Transverse colon (tissue), 4 donors: ENCODE measurements at regions not wholly inside any gene's neighbourhood (a gene's known extent, or its start where the extent isn't known, plus 50 kb on each side); places are given as distances from the start of the nearest gene placed in this dataset.

Experiments used
- DNase-seq: peaks from one replicate; pipeline ENCODE4 v3.0.0-alpha.2; 2019
- H3K27ac ChIP-seq, 4 donors: fragments of 200-600 bp; sonication (generic); 2 replicates each; pipeline ENCODE4 v1.5.1; 2016 to 2018; ENCODE audit warnings: inconsistent platforms in 4 of 4
- H3K27me3 ChIP-seq: fragments of 200-600 bp; sonication (generic); 2 replicates; pipeline ENCODE4 v1.5.1; 2017; ENCODE audit warnings: inconsistent platforms
- H3K36me3 ChIP-seq, 4 donors: fragments of 200-600 bp; sonication (generic); 2 replicates each; pipeline ENCODE4 v1.5.1; 2017 to 2019; ENCODE audit warnings: inconsistent platforms in 4 of 4
- H3K4me1 ChIP-seq, 4 donors: fragments of 200-600 bp; sonication (generic); 2 replicates each; pipeline ENCODE4 v1.5.1; 2017 to 2020; ENCODE audit warnings: inconsistent platforms in 4 of 4
- H3K4me3 ChIP-seq, 4 donors: fragments of 200-600 bp; sonication (generic); 1 replicate in 1 of 4; 2 replicates in 3 of 4; pipeline versions ENCODE4 v1.5.1 to v1.6.1; 2017 to 2019; ENCODE audit warnings: inconsistent platforms in 4 of 4
- H3K9me3 ChIP-seq, 2 donors: fragments of 200-600 bp; sonication (generic); 2 replicates each; pipeline ENCODE4 v1.5.1; 2017 to 2019; ENCODE audit warnings: inconsistent platforms in 2 of 2
- EP300 ChIP-seq: sonication (generic); formaldehyde crosslinking; IDR thresholded peaks from one replicate; pipeline ENCODE4 v1.6.1; 2017; ENCODE audit warnings: antibody characterized with exemption, low read depth
- POLR2A ChIP-seq: fragments of 450-650 bp; IDR thresholded peaks from one replicate; pipeline ENCODE4 v1.6.1; 2016; ENCODE audit warnings: antibody characterized with exemption, mild to moderate bottlenecking, moderate library complexity
- POLR2AphosphoS5 ChIP-seq, 3 donors: sonication (generic); formaldehyde crosslinking; IDR thresholded peaks; one replicate each; pipeline ENCODE4 v1.6.1; 2016; ENCODE audit warnings: antibody characterized with exemption in 3 of 3
- WGBS, 2 donors: methylation state at CpG; one replicate each; pipeline ENCODE4 v1.1.5; 2018; ENCODE audit warnings: low coverage in 1 of 2; 5-methylcytosine and 5-hydroxymethylcytosine counted together
- in situ Hi-C, 4 donors: fragments of 200-750 bp; cut with MboI; loops; one replicate each; pipeline versions ENCODE4 v1.15.0 to v1.15.1; 2017; ENCODE audit warnings: low sequenced_read_pairs in 3 of 4, low pct_ligation_motif_present in 1 of 4, low pct_unique_long_range_greater_than_20kb in 1 of 4
- intact Hi-C: fragments of 100-400 bp; cut with DNase I; formaldehyde crosslinking; loops from one replicate; pipeline ENCODE4 v1.15.1; 2023; ENCODE audit warnings: low total_unique reads
- TF ChIP-seq, protein P1 (sequence below), 5 experiments: fragments of 200-600 bp in 3 of 5; fragments of 450-650 bp in 2 of 5; sonication (generic) in 3 of 5; IDR thresholded peaks; 1 replicate in 2 of 5; 2 replicates in 3 of 5; pipeline ENCODE4 v1.5.1; 2016 to 2017; ENCODE audit warnings: antibody characterized with exemption in 5 of 5, inconsistent platforms in 3 of 5, mild to moderate bottlenecking in 2 of 5, moderate library complexity in 1 of 5

DNA sequence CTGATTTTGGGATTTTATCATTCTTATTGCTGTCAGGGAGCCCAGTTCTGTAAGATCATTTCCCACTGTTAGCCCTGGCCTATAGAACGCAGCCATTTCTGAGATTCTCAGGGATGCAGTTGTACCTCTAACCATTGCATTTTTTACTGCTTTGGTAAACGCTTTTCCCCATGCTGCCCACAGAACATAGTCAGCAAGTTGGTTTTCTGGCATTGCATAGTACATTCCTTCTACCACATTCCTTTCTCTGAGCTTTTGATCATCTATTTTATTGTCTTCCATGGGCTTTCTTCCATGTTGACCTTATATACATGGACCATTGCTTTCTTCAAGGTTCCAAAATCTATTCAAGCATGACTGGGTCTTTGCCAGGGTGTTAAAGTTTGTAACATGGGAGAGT lies 86.8 kb upstream of the ST6GAL2 start:
- intact Hi-C loops (no loop called here), in situ Hi-C loops (no loop called here)
- H3K4me3 ChIP-seq: no peak overlapping the region
- no peaks in the 10 kb centered on the region for H3K9me3 ChIP-seq
- no peak for DNase-seq
- peaks cover 0 to 2% (median 0%) of the 10 kb centered on the region in 4 donors for H3K4me1 ChIP-seq
- H3K36me3 ChIP-seq: no peaks in the 10 kb centered on the region
- no peak overlapping the region for H3K27ac ChIP-seq
- no peaks in the 10 kb centered on the region for H3K27me3 ChIP-seq
- TF ChIP-seq POLR2A (no peak), POLR2AphosphoS5 (IDR thresholded peaks at IDR 0.05) (no peak), EP300 (no peak)
- TF ChIP-seq, protein P1, sequence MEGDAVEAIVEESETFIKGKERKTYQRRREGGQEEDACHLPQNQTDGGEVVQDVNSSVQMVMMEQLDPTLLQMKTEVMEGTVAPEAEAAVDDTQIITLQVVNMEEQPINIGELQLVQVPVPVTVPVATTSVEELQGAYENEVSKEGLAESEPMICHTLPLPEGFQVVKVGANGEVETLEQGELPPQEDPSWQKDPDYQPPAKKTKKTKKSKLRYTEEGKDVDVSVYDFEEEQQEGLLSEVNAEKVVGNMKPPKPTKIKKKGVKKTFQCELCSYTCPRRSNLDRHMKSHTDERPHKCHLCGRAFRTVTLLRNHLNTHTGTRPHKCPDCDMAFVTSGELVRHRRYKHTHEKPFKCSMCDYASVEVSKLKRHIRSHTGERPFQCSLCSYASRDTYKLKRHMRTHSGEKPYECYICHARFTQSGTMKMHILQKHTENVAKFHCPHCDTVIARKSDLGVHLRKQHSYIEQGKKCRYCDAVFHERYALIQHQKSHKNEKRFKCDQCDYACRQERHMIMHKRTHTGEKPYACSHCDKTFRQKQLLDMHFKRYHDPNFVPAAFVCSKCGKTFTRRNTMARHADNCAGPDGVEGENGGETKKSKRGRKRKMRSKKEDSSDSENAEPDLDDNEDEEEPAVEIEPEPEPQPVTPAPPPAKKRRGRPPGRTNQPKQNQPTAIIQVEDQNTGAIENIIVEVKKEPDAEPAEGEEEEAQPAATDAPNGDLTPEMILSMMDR (IDR thresholded peaks at IDR 0.05): no peak
- 76 to 82% methylated on average over 2 of the region's 2 CpGs for WGBS, 2 donors

- Histone ChIP-seq H3K4me1 (peaks cover 0 to 4% (median 0%) of the 10 kb centered on the region in 4 donors), H3K4me3 (no peak overlapping the region), H3K9me3 (no peaks in the 10 kb centered on the region), H3K36me3 (no peaks in the 10 kb centered on the region), H3K27me3 (no peaks in the 10 kb centered on the region), H3K27ac (no peak overlapping the region)
- 73 to 83% methylated on average over 1 of the region's 1 CpG for WGBS, 2 donors
- no peak for DNase-seq
- intact Hi-C loops (no loop called here), in situ Hi-C loops (no loop called here)
- no peak for TF ChIP-seq POLR2A
- no peak for TF ChIP-seq EP300
- TF ChIP-seq POLR2AphosphoS5 (IDR thresholded peaks at IDR 0.05): no peak
- TF ChIP-seq, protein P1 (IDR thresholded peaks at IDR 0.05): no peak
These were observed 88.9 kb upstream of the ST6GAL2 start for GRCh38 chr2:106974891-106975290.

DNA sequence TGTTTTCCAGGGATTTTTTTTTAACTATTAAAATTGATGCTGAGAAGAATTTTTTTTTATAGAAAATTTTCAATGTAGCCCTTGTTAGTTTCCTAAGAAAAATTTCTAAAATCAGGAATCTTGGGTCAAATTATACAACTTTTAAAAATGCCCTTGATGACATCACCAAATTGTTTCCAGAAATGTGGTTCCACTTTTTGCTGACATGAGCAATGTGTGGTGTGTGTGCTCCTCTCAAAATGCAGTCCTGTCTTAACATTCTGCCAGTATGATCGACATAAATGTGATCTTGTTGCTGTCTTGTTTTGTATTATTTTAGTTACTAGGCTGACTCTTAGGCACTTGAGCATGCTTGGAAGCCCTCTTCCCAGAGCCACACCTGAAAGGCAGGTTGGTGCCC lies 89.7 kb upstream of the ST6GAL2 start:
- intact Hi-C loops (no loop called here), in situ Hi-C loops (no loop called here)
- no peak overlapping the region for H3K27ac ChIP-seq
- H3K36me3 ChIP-seq: no peaks in the 10 kb centered on the region
- H3K4me1 ChIP-seq: peaks cover 0 to 4% (median 0%) of the 10 kb centered on the region in 4 donors
- whole genome bisulfite sequencing, 2 donors: 64 to 75% methylated on average over 1 of the region's 1 CpG
- no peak for TF ChIP-seq POLR2AphosphoS5 (IDR thresholded peaks at IDR 0.05)
- TF ChIP-seq, protein P1 (IDR thresholded peaks at IDR 0.05): no peak
- TF ChIP-seq POLR2A: no peak
- H3K27me3 ChIP-seq: no peaks in the 10 kb centered on the region
- H3K9me3 ChIP-seq: no peaks in the 10 kb centered on the region
- DNase-seq: no peak
- H3K4me3 ChIP-seq: no peak overlapping the region

GRCh38 chr2:106976548-106976947 lies 90.6 kb upstream of the ST6GAL2 start:
- no peak for TF ChIP-seq EP300
- no peak for TF ChIP-seq POLR2A
- TF ChIP-seq, protein P1 (IDR thresholded peaks at IDR 0.05): no peak
- TF ChIP-seq POLR2AphosphoS5 (IDR thresholded peaks at IDR 0.05): no peak
- WGBS, 2 donors: 84% methylated on average over 6 of the region's 6 CpGs; no CpG with 5 or more reads in 1 of the 2 donors
- Histone ChIP-seq H3K9me3 (no peaks in the 10 kb centered on the region), H3K4me1 (peaks cover 0 to 4% (median 0%) of the 10 kb centered on the region in 4 donors), H3K4me3 (no peak overlapping the region), H3K27me3 (no peaks in the 10 kb centered on the region), H3K27ac (no peak overlapping the region), H3K36me3 (no peaks in the 10 kb centered on the region)
- in situ Hi-C loops: no loop called here
- no peak for DNase-seq
- intact Hi-C loops: no loop called here
